Stomach (tissue), 4 donors: ENCODE measurements at regions not wholly inside any gene's neighbourhood (a gene's known extent, or its start where the extent isn't known, plus 50 kb on each side); places are given as distances from the start of the nearest gene placed in this dataset.

Source experiments
- EP300 ChIP-seq: sonication (generic); formaldehyde crosslinking; IDR thresholded peaks from one replicate; pipeline ENCODE4 v1.6.1; 2017; ENCODE audit warnings: antibody characterized with exemption
- POLR2AphosphoS5 ChIP-seq, 3 donors: sonication (generic); formaldehyde crosslinking; IDR thresholded peaks; one replicate each; pipeline ENCODE4 v1.6.1; 2016; ENCODE audit warnings: antibody characterized with exemption in 3 of 3
- TF ChIP-seq, protein P1 (sequence below), 7 experiments: fragments of 450-650 bp in 4 of 7; fragments of 200-600 bp in 3 of 7; sonication (generic) in 3 of 7; IDR thresholded peaks; one replicate each; pipeline ENCODE4 v1.5.1; 2016 to 2019; ENCODE audit warnings: antibody characterized with exemption in 7 of 7, control low read depth in 2 of 7, mild to moderate bottlenecking in 1 of 7

GRCh38 chr1:115465802-115466363 is 127.8 kb upstream of the NGF start:
- TF ChIP-seq, protein P1, sequence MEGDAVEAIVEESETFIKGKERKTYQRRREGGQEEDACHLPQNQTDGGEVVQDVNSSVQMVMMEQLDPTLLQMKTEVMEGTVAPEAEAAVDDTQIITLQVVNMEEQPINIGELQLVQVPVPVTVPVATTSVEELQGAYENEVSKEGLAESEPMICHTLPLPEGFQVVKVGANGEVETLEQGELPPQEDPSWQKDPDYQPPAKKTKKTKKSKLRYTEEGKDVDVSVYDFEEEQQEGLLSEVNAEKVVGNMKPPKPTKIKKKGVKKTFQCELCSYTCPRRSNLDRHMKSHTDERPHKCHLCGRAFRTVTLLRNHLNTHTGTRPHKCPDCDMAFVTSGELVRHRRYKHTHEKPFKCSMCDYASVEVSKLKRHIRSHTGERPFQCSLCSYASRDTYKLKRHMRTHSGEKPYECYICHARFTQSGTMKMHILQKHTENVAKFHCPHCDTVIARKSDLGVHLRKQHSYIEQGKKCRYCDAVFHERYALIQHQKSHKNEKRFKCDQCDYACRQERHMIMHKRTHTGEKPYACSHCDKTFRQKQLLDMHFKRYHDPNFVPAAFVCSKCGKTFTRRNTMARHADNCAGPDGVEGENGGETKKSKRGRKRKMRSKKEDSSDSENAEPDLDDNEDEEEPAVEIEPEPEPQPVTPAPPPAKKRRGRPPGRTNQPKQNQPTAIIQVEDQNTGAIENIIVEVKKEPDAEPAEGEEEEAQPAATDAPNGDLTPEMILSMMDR (IDR thresholded peaks at IDR 0.05), result no peak
- TF ChIP-seq POLR2AphosphoS5 (IDR thresholded peaks at IDR 0.05) (no peak), EP300 (no peak)
